ENCODE measurements at regions not wholly inside any gene's neighbourhood (a gene's known extent, or its start where the extent isn't known, plus 50 kb on each side); places are given as distances from the start of the nearest gene placed in this dataset.
"Not testable (repeated sequence)": the region's sequence is repeated elsewhere in the genome, so short reads cannot be mapped to it uniquely, and the experiment has no call there.

GRCh38 chr4:38334791-38335190 is 329.2 kb upstream of the KLF3 start:
- DNase-seq (ENCODE audit: low read depth), result no peak

DNA sequence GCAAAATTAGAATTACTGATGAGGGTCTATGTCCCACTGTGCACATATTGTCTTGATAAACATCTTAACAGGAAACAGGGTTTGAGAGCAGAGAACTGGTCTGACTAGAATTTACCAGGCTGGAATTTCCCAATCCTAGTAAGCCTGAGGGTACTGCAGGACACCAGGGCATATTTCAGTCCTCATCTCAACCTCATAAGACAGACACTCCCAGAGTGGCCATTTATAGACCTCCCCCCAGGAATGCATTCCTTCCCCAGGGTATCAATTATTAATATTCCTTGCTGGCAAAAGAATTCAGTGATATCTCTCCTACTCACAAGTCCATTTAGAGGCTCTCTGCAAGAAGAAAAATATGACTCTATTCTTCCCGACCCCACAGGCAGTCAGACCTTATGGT is 325.1 kb upstream of the KLF3 start:
- DNase-seq (ENCODE audit: low read depth), result not testable (repeated sequence)

DNA sequence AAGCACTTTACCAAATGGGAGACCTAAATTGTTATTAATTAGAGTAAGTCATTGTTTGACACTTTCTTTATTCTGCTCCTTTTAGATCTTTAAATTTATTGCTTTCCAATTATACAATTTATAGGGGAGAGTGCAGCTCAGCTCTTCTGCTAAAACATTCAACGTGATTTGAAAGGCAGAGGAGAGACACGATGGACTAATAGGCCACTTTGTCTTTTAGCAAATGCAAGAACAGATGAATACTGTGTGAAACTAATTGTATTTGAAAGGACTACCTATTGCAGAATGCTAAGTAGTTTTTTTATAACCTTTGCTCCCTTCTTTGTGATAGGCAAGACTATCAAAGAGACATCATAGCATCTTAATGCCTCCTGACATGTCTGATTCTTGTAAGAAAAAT is 320.4 kb upstream of the KLF3 start:
- no peak for DNase-seq (ENCODE audit: low read depth)

GRCh38 chr4:38344929-38345328 is 319.1 kb upstream of the KLF3 start:
- DNase-seq (ENCODE audit: low read depth), result no peak

GRCh38 chr4:38347251-38347650 is 316.7 kb upstream of the KLF3 start:
- no peak for DNase-seq (ENCODE audit: low read depth)

DNA sequence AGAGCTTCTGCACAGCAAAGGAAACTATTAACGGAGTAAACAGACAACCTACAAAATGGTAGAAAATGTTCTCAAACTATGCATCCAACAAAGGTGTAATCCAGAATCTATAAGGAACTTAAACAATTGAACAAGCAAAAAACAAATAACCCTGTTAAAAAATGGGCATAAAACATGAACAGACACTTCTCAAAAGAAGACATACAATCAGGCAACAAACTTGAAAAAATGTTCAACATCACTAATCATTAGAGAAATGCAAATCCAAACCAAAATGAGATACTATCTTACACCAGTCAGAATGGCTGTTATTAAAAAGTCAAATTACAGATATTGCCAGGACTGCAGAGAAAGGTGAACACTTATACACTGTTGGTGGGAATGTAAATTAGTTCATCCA is 309.6 kb upstream of the KLF3 start:
- DNase-seq (ENCODE audit: low read depth), result no peak

- no peak for DNase-seq (ENCODE audit: low read depth)
Measured at GRCh38 chr4:38354872-38355271, 309.1 kb upstream of the KLF3 start.

GRCh38 chr4:38356686-38357085 is 307.3 kb upstream of the KLF3 start:
- no peak for DNase-seq (ENCODE audit: low read depth)

DNA sequence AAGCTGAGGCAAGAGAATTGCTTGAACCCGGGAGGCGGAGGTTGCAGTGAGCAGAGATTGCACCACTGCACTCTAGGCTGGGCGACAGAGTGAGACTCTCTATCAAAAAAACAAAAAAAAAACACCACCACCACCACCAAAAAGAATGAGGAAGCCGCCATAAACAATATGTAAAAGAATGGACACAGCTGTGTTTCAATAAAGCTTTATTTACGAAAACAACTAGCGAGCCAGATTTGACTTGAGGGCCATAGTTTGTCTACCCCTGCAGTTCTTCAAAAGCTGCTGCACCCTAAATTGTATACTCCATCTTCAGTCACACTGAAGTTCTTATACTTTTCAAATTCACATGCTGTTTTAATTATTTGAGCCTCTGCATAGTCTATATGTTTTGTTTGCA is 306.5 kb upstream of the KLF3 start:
- DNase-seq (ENCODE audit: low read depth), result no peak

DNA sequence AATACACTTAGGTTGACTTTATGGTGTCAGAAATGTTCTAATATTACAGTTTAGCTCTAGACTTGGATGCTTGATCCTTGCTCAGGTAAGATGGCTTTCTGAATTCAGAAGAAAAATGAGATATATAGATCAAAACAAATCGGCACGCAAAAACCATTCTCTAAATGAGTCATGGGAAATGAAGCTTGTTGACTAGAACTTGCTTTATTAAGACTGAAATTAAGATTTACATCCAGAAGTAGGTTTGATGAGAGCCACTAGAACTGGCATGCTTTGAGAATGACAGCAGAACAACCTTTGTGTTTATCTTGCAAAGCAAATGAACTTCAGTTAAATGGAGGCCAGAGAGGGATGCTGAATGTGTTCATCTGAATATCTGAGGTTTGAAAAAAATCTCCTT is 304.9 kb upstream of the KLF3 start:
- DNase-seq (ENCODE audit: low read depth), result no peak

GRCh38 chr4:38360201-38360600 is 303.8 kb upstream of the KLF3 start:
- DNase-seq (ENCODE audit: low read depth), result no peak

DNA sequence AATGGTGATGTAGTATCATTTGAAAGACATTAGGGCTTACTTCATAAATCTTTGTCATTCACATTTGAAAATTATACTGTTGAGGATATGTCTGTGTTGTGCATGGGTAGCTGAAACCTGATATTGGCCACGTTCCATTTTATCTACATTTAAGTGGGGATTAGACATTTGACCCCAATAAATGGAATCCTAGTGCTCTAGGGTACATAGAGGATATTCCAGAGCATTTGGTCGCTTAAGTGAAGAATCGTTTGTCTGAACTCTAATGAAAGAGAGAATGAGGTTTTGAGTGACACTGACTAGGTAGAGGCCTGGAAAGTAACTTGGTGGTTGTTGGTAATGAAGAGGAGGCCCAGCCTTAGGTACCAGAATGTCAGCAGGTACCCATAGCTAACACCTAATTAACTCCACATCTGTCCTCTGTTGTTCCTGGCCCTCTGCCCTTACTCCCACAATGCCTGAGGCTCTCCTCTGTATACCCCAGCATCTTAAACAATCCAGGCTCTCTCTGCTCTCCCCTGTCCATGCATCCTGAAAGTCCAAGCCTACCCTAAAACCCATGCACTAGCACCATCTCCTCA is 299.5 kb upstream of the KLF3 start:
- no peak for DNase-seq (ENCODE audit: low read depth)

DNA sequence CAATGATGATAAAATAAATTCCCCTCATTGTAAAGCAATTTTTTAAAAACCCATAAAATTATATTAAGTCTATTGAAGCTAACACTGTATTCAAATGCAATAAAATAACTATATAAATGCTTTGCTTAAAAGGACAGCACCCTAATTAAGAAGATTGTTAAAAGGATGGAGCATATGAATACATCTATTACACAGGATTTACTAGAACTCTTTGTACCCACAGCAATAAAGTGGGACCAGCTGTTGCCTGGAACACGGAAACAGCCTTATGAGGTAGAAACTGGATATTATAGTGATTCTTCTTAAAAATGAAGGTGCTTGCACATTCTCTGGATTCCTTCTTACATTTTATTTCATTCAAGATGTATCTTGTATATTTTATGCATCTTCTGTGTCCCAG is 298.7 kb upstream of the KLF3 start:
- DNase-seq (ENCODE audit: low read depth), result no peak

DNA sequence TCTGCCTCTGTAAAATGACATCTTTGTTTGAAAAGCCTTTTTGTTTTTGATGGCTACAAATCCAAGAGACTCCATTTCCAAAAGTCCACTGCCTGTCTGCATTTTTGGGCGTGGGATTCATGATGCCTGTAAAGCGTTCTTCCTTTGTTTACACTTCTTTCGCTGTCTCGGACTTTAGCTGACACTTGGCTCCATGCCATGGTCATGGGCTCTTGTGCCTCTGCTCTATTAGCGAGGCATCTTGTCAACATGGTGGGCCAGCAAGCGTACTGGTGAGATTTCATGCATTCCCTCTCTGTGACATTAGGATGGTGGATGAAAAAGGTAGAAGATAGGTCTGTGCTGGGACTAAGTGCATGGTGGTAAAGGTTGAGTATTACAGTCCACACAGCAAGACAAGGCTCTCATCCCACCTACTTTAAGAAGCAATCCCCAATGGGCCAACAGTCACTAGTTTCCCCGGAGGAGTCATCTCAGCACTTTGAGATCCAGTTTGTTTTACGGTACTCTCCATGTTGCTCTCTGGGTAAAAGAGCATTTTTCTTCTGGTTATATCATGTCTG is 298.2 kb upstream of the KLF3 start:
- no peak for DNase-seq (ENCODE audit: low read depth)

GRCh38 chr4:38366456-38366855 is 297.5 kb upstream of the KLF3 start:
- DNase-seq (ENCODE audit: low read depth), result no peak

DNA sequence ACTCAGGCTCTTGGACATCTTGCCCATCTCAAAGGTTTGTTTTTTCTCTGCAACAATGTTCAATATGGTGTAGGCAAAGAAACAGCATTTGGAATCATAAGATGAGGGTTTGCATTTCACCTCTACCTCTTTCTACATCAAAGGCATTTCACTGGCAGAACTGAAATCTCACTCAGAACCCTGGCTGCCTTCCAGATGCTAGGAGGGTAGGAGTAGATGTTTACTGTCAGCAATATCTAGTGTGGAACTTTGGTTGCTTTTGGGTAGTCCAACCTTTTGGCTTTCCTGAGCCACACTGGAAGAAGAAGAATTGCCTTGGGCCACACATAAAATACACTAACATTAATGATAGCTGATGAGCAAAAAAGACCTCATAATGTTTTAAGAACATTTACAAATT is 297.0 kb upstream of the KLF3 start:
- DNase-seq (ENCODE audit: low read depth), result no peak

- no peak for DNase-seq (ENCODE audit: low read depth)
Measured at GRCh38 chr4:38367642-38368174, 296.3 kb upstream of the KLF3 start.

GRCh38 chr4:38368613-38369012 is 295.4 kb upstream of the KLF3 start:
- DNase-seq (ENCODE audit: low read depth), result no peak

- DNase-seq (ENCODE audit: low read depth), result no peak
Measured at GRCh38 chr4:38371391-38371851, 292.6 kb upstream of the KLF3 start.

- DNase-seq (ENCODE audit: low read depth), result no peak
Measured at GRCh38 chr4:38373375-38373774, 290.6 kb upstream of the KLF3 start.

DNA sequence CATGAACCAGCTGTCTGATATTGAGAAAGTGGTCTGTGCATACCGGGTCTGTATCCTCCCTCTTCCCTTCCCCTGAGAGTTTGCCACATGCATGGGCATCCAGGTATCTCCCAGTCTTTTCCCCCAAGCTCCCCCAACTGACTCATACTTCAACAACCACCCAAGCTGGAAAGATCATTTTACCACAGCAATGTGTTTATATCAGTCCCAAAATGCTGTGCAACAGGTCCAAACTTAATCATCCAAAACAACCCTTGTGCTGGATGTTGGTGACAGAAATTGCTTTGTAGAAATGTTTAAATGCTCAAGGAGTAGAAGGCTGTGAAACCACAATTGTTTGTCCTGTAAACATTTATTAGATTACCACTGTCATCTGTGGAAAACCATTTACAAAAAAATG is 286.8 kb upstream of the KLF3 start:
- DNase-seq (ENCODE audit: low read depth), result no peak

GRCh38 chr4:38378478-38378877 is 285.5 kb upstream of the KLF3 start:
- DNase-seq (ENCODE audit: low read depth), result no peak

- no peak for DNase-seq (ENCODE audit: low read depth)
Measured at GRCh38 chr4:38381788-38382187, 282.2 kb upstream of the KLF3 start.

DNA sequence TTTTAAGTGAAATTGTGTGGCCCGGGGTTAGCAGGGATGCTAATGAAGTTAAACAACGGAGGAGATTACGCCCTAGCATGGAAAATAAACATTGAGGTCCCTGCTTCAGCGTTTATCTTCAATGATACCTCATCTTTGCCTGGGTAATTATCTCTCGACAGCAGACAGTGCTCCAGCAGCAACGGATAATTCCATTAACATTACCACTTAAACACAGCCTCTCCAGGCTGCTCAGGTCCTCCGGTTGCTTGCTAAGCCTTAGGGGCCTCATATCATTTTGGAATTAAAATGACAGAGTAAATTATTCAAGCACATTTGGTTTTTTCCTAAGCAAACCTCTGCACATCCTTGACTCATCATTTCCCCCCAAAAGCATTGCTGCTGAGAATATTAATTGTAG is 281.5 kb upstream of the KLF3 start:
- DNase-seq (ENCODE audit: low read depth), result no peak

Data from stimulated activated CD8-positive, alpha-beta memory T cell treated with anti-CD3 and anti-CD28 coated beads, Interleukin-15, amount 100 ng/mL, for 24 hours (primary cell).